ENCODE measurements at regions not wholly inside any gene's neighbourhood (a gene's known extent, or its start where the extent isn't known, plus 50 kb on each side); places are given as distances from the start of the nearest gene placed in this dataset.

DNA sequence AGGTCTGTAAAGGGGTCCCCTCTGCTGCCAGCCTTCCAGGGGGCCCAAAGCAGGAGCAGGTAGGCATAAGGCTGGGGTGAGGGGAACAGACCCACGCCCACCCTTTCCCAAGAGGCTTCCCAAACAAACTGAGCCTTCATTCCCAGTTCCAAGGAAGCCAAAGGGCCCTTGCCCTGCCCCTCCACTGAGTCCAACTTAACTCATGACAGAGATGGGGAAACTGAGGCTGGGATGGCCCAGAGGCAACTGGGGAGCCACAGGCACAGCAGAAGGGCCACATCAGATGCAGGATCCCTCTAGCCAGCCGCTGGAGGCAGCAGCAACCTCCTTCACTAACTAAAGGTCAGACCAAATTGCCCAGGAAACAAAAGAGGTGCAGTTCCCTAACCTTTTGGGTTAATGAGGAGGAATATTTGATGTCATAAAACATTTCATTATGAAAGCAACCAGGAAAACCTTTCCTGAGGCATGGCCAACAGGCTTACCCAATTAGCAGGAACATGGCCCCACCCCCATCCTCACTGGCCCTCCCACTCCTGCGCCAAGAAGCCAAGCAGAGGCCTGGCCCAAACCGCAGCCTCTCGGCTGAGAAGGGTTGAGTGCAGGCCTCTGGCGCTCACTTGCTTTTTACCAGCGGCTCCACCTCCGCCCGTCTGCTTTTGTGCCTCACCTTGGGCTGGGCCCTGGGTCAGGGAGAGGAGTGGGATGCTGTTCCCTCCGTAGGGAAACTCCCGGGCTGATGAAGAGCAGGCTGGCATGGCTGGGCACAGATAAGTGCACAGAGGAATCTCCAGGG is 293.5 kb upstream of the RTL1 start:
- no peak for DNase-seq

DNA sequence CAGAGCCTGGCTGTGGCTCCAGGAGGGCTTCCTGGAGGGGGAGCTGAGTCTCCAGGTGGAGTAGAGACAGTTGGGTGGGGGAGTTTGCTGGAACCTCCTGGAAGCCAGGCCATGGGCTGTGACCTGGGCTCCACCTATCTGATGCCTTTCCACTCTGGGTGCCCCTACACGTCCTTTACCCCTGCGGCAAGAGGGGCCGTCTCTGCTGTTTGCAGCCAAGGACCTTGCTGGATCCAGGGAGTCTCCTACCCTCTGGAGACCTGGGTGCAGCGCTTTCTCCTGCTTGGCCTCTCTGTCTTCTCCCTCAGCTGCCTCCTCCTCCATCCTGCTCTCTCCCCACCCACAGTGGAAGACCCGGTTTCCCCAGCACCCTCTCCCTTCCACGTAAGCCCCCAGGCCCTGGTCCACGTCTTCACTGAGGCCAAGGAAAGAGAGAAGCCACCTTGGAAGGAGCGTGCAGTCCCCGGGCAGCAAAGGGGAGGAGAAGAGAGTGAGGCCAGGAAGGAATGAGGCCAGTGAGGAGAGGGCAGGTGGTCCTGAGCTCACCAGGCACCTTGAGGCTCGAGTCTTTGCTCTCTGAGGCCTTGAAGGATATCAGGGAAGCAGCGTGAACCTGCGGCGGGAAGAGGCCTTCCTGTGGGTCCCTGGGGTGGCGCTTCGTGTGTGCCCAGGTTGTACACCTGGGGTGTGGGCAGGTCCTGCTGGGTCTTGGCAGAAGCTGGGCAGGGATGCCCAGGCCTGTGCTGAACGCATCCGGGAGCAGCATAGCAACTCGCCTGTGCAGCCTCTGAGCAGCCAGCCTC is 294.3 kb upstream of the RTL1 start:
- DNase-seq = no peak

DNA sequence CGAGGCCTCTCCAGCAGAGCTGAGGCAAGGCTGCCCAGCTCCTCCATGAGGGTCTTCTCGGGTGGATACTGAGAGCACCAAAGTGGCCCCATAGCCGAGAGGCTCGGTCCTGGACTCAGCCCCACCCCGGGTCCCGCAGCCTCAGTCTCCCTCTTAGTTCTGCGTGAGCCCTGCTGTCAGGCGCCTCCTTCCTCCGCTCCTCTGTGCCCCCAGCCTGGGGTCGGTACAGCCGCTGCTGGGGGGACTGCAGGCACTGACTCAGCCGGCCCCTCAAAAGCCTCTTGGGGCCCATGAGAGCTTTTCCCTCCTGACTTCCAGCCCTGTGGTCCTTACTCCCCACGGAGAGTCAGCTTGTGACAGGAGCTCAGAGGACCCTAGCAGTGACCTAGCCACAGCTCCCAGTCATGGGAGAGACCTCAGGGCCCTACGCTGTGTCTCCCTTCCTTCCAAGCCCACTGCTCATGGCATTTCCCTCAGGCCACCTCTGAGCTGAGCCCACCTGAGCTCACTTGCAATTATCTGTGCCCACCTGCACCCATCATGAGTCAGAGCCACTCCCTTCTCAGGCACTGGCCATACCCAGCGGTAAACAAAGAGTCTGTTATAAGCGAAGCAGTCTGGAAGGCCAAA is 295.0 kb upstream of the RTL1 start:
- no peak for DNase-seq

DNA sequence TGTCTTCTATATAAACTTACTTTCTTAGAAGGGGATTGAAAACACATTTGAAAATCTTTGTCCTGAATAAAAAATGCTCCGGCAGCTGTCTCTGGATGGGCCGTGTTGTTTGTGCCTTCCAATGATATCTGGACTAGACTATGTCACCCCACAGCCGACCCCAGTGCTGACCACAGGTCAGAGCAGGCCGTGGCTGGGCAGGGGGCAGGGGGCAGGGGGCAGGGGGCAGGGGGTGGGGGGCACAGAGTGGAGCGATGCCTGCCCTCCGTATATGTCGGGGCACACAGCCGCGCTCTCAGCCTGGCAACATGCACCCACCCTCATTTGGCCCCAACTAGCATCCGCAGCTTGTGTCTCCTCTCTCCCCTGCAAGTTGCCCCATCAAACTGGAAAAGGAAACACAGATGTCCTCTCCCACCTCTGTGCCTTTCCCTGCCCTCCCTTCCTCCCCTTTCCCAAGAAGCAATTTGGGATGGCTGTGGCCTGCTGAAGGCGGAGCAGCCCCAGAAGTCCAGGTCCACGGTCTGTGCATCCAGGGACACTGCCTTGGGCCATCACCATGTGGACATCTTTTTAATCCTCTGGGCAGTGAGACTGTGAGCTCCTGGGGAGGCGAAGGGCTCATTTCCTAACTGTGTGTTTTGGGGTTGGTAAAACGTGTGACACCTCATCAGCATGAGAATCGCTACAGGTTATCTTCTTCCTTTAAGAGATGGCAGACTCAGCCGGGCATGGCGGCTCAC is 295.7 kb upstream of the RTL1 start:
- DNase-seq = no peak

DNA sequence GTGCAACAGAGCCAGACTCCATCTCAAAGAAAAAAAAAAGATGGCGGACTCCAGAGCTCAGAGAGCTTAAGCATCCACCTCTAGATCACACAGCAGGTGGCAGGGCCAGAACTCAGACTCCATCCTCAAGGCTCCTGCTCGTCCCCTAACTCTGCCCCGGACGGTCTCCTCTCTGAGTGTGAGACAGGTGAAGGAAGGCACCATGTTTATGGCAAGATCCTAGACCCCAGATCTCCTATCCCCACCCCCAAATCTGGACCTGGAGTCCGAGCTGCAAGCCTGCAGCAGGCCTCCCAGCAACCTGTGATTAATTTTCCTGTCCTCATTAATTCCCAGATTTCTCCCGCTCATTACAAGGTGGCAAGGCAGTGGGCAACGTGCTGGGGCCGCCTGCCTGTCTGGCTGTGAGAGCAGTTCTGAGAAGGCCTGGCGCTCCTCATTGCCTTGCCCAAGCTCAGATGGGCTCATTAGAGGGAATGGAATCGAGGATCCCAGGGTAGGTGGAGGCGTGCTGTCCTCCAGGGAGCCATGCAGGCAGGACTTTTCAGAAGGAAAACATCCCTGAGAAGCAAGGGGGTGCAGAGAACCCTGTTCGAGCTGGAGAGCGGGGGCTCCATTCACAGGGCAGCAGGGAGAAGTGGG is 296.6 kb upstream of the RTL1 start:
- no peak for DNase-seq

DNA sequence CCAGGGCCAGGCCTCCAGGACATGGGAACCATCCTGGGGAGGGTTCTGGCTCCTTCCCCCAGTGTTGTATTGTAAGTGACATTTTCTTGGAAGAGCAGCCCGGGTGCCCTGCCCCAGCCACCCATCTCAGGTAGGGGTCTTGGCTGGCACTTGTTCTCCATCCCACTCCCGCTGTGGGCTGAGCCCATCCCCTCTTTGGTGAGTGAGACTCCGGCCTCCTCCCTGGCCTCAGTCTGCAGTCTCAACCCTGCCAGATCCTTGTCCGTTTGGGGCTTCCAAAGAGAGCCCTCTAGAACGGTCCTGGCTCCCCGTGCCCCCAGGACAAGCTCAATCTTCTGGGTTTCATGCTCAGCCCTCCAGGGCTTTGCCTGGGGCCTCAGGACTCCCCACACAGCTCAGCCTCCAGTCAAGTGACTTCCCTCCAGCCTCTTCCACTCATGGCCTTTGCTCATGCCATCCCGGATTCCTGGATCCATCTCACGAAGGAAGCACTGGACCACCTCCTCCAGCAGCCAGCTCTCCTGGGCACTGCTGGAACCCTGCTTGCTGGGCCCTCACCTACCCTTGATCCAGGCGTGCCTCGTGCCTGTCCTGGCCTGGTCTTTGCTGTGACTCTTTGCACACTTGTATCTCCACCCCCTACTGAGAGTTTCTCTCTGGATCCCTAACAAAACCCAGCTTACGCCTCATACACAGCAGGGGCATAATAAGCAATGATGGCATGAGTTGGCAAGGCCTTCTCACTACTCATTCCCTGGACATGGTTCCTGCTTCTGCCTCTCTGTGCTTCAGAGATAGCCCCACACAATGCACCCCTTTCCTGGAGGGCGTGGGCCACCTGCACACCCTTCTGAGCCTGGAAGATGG is 297.4 kb upstream of the RTL1 start:
- DNase-seq = no peak

DNA sequence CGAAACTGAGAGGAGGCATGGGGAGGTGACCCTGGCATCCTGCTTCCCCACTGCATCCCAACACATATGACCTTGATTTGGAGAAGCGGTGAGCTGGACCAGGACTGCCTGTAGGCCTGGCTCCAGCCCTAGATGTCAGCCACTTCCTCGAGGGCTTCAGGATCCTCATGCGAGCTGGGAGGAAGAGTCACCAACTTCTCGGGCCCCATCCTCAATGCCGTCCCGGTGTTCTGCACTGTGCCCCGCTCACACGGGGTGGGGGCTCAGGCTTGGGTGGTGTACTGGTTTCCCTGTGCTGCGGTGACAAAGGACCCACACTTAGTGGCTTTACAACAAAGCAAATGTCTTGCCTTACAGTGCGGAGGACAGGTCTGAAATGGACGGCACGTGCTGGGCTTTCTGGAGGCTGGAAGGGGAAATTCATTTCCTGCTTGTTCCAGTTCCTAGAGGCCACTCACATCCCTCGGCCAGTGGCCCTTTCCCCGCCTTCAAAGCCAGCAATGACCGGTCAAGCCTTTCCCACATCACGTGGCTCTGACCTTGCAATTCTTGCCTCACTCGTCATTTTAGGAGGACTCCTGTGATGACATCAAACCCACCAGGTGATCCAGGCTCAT is 298.1 kb upstream of the RTL1 start:
- DNase-seq = no peak

DNA sequence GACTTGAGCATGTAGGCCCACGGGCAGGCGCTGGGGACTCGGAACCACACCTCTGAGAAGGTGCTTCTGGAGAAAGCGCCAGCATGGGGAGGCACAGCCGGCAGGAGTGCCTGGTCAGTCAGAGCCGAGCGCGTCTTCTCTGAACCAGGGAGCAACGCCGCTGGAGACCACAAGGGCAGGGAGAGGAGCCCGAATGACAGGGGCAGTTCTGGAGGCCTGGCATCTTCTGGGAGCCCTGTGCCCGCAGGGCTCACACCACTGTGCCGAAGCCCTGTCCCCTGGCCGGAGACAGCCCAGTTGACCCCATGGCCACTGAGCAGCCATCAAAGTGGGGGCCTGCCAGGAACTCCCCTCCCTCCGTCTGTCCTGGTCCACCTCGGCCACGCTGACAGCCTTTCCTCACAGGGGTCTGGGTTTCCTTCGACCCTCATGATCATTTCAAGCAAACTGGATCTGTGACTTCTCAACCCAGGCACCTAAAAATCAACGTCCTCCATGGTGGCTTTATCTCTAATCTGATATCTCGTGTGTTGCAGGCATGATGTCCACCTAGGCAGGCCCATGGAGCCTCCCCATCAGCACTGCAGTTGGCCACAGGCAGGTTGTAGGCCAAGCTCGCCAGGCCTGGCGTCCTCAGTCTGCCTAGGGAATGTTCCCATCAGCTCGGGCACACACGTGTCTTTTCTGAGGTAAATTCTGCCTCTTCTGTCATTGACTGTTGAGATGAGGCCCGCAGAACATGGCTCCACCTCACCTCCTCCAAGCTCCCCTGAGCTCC is 299.3 kb upstream of the RTL1 start:
- no peak for DNase-seq

DNA sequence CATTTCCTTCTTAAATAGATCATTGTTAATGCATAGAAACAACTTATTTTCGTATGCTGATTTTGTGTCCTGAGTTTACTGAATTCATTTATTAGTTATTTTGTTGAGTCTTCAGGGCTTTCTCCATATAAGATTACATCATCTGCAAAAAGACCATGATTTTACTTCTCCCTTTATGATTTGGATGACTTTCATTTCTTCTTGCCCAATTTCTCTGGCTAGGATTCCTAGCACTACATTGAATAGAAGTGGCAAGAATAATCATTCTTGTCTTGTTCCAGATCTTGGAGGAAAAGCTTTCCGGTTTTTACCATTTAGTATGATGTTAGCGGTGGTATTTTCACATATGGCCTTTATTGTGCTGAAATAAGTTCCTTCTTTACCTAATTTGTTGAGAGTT is 303.0 kb upstream of the RTL1 start:
- peak; percentile 8 for DNase-seq

DNA sequence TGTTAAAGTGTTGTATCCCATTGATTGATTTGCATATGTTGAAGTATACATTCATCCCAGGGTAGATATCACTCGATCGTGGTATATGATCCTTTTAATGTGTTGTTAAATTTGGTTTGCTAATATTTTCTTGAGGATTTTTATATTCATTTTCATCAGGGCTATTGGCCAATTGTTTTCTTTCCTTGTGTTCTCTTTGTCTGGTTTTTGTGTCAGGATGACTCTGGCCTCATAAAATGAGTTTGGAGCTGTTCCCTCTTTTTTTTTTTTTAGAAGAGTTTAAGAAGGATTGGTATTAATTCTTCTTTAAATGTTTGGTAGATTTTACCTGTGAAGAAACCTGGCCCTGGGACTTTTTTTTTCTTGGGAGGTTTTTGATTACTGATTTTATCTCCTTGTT is 303.5 kb upstream of the RTL1 start:
- peak; percentile 4 for DNase-seq

DNA sequence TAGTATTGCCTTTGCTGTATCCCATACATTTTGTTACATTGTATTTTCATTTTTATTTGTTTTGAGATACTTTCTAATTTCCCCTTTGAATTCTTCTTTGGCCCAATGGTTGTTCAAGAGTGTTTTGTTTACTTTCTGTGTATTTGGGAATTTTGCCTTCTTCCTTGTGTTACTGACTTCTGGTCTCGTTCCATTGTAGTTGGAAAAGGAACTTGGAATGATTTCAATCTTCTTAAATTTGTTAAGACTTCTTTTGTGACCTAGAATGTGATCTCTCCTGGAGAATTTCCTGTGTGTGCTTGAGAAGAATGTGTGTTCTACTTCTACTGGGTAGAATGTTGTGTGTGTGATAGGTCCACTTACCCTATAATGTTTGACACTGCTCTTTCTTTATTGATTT is 304.4 kb upstream of the RTL1 start:
- DNase-seq = peak; percentile 6

DNA sequence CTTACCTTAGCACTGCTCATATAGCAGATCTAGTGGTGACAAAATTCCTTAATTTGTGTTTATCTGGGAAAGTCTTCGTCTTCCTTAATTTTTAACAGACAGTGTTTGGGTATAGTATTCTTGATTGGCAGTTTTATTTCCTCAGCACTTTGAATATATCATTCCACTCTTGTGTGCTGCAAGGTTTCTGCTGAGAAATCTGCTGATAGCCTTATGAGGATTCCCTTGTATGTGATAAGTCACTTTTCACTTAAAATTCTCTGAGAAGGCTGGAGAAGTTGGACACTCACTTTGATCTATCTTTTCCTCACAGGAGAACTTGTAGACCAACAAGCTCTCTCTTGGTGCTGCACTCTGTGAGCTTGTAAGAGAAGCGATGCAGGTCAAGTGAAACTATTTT is 306.1 kb upstream of the RTL1 start:
- peak; percentile 15 for DNase-seq

DNA sequence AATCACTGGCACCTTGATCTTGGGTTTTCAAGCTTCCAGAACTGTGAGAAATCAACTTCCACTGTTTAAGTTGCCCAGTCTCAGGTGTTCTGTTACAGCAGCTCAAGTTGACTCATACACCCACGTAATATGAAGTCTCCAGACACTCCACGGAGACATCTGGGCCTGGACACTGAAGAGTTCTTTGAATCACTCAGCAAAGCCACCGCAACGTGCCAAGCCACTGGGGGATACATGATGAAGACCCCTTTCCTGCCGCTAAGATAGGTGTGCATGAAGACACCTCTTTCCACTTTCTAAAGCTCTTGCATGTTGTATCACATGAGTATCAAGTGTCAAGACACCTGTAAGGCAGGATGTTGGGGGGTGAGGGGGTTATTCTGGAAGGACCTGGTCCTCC is 311.7 kb upstream of the RTL1 start:
- DNase-seq = no peak

DNA sequence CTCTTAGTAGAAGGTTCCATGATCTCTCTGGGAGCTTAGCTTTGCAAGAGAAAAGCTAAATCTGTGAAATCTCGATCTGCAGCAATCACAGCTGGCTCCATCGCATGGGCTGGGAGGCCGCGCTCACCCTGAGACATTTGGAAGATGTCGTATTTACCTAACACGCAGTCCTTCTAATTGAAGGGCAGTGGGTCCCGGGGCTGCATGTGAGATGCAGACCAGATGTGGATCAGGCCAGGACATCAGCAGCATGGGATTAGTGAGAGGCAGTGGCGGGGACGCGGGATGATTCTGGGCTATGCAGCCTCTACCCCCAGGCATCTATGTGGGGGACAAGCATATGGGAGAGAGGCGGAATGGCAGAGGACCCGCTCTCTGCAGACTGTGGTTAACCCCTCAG is 312.4 kb upstream of the RTL1 start:
- no peak for DNase-seq

DNA sequence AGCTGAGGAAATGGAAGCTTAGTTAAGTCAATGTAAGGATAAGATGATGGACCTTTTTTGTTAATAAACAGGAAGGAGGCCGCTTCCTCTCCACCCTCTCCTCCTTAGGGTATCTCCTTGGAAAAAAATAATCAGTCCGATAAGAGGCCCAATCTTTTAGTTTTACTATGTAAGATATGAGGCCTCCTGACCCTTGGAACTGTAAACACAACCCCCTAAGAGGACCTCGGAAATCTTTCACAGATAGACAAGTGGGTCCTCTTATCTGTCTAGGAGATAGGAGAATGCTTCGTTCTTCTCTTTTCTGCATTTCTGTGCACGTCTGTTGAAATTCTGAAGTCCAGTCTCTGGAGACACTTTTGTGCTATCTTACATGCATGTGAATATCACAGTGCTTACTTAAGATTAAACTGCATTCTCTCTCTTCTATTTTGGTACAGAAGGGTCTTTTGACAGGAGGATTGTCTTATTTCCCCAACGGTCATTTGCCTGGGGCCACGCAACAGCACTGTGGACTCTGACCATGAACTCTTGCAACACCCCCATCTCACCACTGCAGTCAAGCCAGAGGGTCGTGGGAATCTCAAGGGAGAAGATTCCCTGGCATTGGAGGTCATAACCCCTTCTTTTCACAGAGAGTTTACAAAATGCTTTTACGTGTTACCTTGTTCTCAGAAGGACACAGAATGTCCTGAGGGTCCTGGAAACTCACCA is 313.0 kb upstream of the RTL1 start:
- DNase-seq = no peak

DNA sequence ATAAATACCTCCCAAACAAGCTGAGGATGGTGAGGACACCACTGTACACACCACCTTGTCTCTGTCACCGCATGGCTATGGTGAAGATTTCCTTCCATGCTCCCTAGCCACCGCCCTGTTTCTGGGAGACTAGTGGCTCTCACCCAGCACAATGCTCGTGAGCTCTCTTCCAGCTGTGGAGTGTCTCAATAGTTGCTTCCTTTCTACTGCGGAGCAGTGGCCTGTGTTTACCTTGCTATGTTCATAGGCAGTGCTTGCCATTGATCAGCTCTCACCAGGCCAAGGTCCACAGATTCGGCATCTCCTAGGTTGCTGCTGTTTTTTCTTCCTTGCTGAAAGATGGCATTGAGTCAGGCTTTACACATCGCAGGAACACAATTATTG is 313.6 kb upstream of the RTL1 start:
- no peak for DNase-seq

DNA sequence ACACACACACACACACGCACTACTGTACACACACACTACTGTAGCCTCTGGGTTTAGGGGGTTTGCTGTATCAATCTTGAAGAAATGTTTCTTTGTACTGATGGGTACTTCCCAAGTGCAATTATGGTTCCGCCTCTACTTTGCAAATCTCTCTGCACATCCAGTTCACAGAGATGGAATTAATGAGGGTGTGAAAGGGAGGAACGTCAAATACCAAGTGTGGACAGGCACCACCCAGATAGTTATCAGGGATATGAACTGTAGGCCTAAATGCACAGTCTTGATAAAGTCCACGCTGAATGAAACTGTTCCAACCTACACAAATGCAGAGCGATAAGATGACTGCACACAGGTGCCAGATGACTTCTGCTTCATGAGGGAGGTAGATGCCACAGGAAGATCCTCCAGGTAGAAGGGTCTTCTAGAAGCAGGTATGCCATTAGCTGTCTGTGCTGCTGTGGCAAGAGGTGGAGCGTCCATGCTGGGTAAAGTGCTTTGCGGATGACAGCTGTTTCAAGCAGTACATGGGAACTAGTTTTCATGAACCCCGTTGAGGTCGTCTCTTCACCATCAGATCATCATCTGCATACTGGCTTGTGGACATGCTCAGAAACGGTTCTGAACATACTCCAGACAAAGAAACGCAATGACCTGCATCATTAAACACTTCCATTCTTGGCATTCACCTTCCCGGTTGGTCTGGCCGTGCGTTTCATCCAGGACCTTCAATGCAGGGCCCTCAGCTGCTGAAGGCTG is 314.3 kb upstream of the RTL1 start:
- DNase-seq = no peak

DNA sequence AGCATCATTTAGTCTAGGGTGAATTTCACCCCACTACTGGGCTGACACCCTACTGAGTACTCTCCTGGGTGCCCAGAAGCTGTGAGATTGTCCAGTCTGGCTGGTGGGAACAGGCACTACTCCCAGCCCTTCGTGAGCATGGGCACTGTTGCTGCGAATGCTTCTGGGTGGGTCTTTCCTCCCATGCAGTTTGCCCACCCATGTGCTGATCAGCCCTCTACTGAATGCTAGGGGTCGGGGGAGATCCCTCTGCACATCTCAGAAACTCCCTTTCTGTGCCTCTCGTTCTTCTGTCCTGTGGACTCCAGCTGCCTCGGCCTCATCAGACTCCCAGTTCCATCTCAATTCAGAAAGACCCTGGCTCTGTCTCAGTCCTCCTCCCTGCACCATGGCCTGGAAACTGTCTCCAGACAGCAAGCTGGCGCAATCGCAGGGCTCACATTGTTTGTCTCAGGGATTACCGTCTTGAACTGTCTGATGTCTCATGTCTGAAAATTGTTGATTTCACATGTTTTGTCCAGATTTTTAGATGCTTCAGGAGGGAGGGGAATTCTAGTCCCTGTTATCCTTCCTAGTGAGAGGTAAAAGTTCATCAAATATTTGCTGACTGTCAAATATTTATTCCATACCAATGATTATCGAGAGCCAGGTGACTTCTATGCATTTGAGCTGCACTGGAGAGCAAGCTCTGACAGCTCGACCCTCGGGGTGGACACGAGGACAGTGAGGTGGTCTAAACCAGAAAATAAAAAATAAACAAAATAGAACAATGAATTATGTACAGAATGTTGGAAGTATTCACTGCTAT is 316.6 kb upstream of the RTL1 start:
- DNase-seq = no peak
